Panc1 (cell line): ENCODE measurements at regions not wholly inside any gene's neighbourhood (a gene's known extent, or its start where the extent isn't known, plus 50 kb on each side); places are given as distances from the start of the nearest gene placed in this dataset.

ENCODE experiments used
- ATAC-seq: fragments of 200-7000 bp; cut with Tn5 transposase; 2 replicates; pipeline ENCODE4 v1.9.1; 2020; ENCODE audit warnings: mild to moderate bottlenecking, moderate library complexity
- BruUV-seq: library from RNA; stranded (reverse); fragments of 400-500 nt; replicated peaks from 2 replicates; lab custom pipeline; 2021; lab: Mats Ljungman, UMichigan
- CTCF ChIA-PET: fragments of 300-600 bp; sonication (Branson Sonifier 250); formaldehyde crosslinking; loops from one replicate; lab custom pipeline; 2022; ENCODE audit warnings: antibody characterized with exemption; lab: Charles Lee
- POLR2A ChIA-PET: fragments of 300-600 bp; sonication (Branson Sonifier 250); formaldehyde crosslinking; loops from one replicate; lab custom pipeline; 2022; ENCODE audit warnings: antibody characterized with exemption; lab: Charles Lee
- DNase-seq: peaks from one replicate; pipeline ENCODE4 v3.0.0-alpha.2; 2010; ENCODE audit warnings: low read depth, low spot score
- H3K27ac ChIP-seq: 2 replicates; pipeline ENCODE4 v1.5.1; 2011; ENCODE audit warnings: mild to moderate bottlenecking, low read length, inconsistent platforms
- H3K27me3 ChIP-seq: fragments of 200-500 bp; sonication (Bioruptor generic); 2 replicates; pipeline ENCODE4 v1.6.0; 2014; ENCODE audit warnings: low read length, inconsistent platforms; ENCODE audit not compliant: control insufficient read depth, insufficient read depth
- H3K36me3 ChIP-seq: fragments of 200-500 bp; sonication (Bioruptor generic); 2 replicates; pipeline ENCODE4 v1.5.1; 2014; ENCODE audit warnings: inconsistent platforms, mild to moderate bottlenecking, low read length, moderate library complexity; ENCODE audit not compliant: control insufficient read depth, insufficient read depth
- H3K4me1 ChIP-seq: 2 replicates; pipeline ENCODE4 v1.5.1; 2011; ENCODE audit warnings: inconsistent platforms, mild to moderate bottlenecking, low read length, moderate library complexity; ENCODE audit not compliant: control insufficient read depth, insufficient read depth
- H3K4me3 ChIP-seq, 2 experiments: 2 replicates each; pipeline ENCODE4 v1.5.1; 2011 to 2012; ENCODE audit warnings: low read depth in 2 of 2, low read length in 2 of 2, mild to moderate bottlenecking in 2 of 2, inconsistent platforms in 1 of 2, moderate library complexity in 1 of 2
- H3K9me3 ChIP-seq: fragments of 200-500 bp; sonication (Bioruptor generic); 2 replicates; pipeline ENCODE4 v1.5.1; 2014; ENCODE audit warnings: low read depth, mild to moderate bottlenecking, inconsistent platforms, low read length, moderate library complexity; ENCODE audit not compliant: control insufficient read depth, insufficient read depth
- CTCF ChIP-seq: fragments of 450-650 bp; IDR thresholded peaks from 2 replicates; pipeline ENCODE4 v1.5.1; 2017; ENCODE audit warnings: mild to moderate bottlenecking
- POLR2AphosphoS5 ChIP-seq: IDR thresholded peaks from 2 replicates; pipeline ENCODE4 v1.6.1; 2012; ENCODE audit warnings: mild to moderate bottlenecking, low read depth, low read length, moderate library complexity
- REST ChIP-seq, 2 experiments: IDR thresholded peaks; 2 replicates each; pipeline ENCODE4 v1.6.1; 2011 to 2012; ENCODE audit warnings: low read depth in 2 of 2, control low read depth in 1 of 2, low read length in 1 of 2, mild to moderate bottlenecking in 1 of 2, moderate library complexity in 1 of 2; ENCODE audit not compliant: insufficient read depth in 1 of 2
- SIN3A ChIP-seq: IDR thresholded peaks from 2 replicates; pipeline ENCODE4 v1.6.1; 2012; ENCODE audit warnings: low read depth, mild to moderate bottlenecking, low read length, moderate library complexity, borderline replicate concordance; ENCODE audit not compliant: insufficient read depth
- TCF7L2 ChIP-seq: IDR thresholded peaks from 2 replicates; pipeline ENCODE4 v1.6.1; 2011; ENCODE audit warnings: mild to moderate bottlenecking, low read depth, low read length, inconsistent platforms
- in situ Hi-C: cut with HindIII; loops from 2 replicates; pipeline ENCODE4 v1.10.0; 2016; ENCODE audit warnings: low sequenced_read_pairs, low pct_unique_long_range_greater_than_20kb
- intact Hi-C: fragments of 100-400 bp; cut with micrococcal nuclease; formaldehyde crosslinking; loops from one replicate; pipeline ENCODE4 v1.10.0; 2022; ENCODE audit not compliant: unreplicated experiment

GRCh38 chr16:13307255-13307654 lies 405.9 kb downstream of the SHISA9 start:
- intact Hi-C loops, result no loop called here
- POLR2A ChIA-PET, result no interaction called here
- H3K27ac ChIP-seq, result no peak overlapping the region

DNA sequence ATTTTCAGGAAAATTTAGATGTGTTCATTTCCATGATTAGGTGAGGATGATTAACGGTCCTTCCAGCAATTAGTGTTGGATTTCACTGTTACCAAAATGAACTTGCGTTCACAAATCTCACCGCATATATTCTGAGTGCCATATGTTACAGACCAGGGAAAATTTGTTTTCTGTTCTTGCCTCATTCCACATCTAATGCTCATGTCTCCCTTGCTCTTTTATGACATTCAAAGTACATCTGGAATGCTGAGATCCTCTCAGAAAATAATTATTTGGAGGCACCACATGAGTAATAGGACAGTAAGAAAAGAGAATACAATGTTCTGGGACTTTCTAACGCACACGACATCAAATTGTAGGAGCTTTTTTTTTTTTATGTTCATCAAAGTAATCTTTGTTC lies 406.5 kb downstream of the SHISA9 start:
- intact Hi-C loops, result no loop called here
- in situ Hi-C loops, result no loop called here
- BruUV-seq, result no TSS peak
- Histone ChIP-seq H3K4me1 (no peaks in the 10 kb centered on the region), H3K36me3 (no peaks in the 10 kb centered on the region), H3K27me3 (no peaks in the 10 kb centered on the region), H3K9me3 (no peaks in the 10 kb centered on the region), H3K27ac (no peak overlapping the region), H3K4me3 (no peak overlapping the region)
- POLR2A ChIA-PET, result no interaction called here
- no peak for DNase-seq
- TF ChIP-seq CTCF, result no peak
- no peak for TF ChIP-seq REST (IDR thresholded peaks at IDR 0.05; ENCODE audit: insufficient read depth in 1 of 2, low read depth in 2 of 2, low read length in 1 of 2)
- TF ChIP-seq TCF7L2, result no peak
- no peak for TF ChIP-seq SIN3A
- TF ChIP-seq POLR2AphosphoS5, result no peak
- CTCF ChIA-PET, result no interaction called here
- no peak for ATAC-seq

More at GRCh38 chr16:13307255-13307654, 405.9 kb downstream of the SHISA9 start:
- DNase-seq (no peak), ATAC-seq (no peak)
- Histone ChIP-seq H3K36me3 (no peaks in the 10 kb centered on the region), H3K4me1 (no peaks in the 10 kb centered on the region), H3K9me3 (no peaks in the 10 kb centered on the region), H3K4me3 (no peak overlapping the region), H3K27me3 (no peaks in the 10 kb centered on the region)
- TF ChIP-seq POLR2AphosphoS5, result no peak
- TF ChIP-seq TCF7L2, result no peak
- TF ChIP-seq REST (IDR thresholded peaks at IDR 0.05; ENCODE audit: insufficient read depth in 1 of 2, low read depth in 2 of 2, low read length in 1 of 2), result no peak
- TF ChIP-seq CTCF, result no peak
- TF ChIP-seq SIN3A, result no peak
- no TSS peak for BruUV-seq
- CTCF ChIA-PET, result no interaction called here
- in situ Hi-C loops, result no loop called here
